IMR-90 (cell line): ENCODE measurements at regions not wholly inside any gene's neighbourhood (a gene's known extent, or its start where the extent isn't known, plus 50 kb on each side); places are given as distances from the start of the nearest gene placed in this dataset.

ENCODE experiments used
- ATAC-seq: fragments of 200-7000 bp; cut with Tn5 transposase; 2 replicates; pipeline ENCODE4 v1.9.1; 2020; ENCODE audit warnings: low read depth, mild to moderate bottlenecking, moderate library complexity
- BruUV-seq: library from RNA; stranded (reverse); fragments of 400-500 nt; replicated peaks from 2 replicates; lab custom pipeline; 2021; lab: Mats Ljungman, UMichigan
- CTCF ChIA-PET: fragments of 300-600 bp; formaldehyde crosslinking; extraction: SDS; loops from one replicate; lab custom pipeline; 2021; ENCODE audit warnings: antibody characterized with exemption; lab: Yijun Ruan, JAX
- POLR2A ChIA-PET: fragments of 300-600 bp; sonication (Branson Sonifier 250); formaldehyde crosslinking; loops from one replicate; lab custom pipeline; 2022; ENCODE audit warnings: antibody characterized with exemption; ENCODE audit not compliant: unreplicated experiment; lab: Charles Lee
- DNase-seq: peaks from one replicate; pipeline ENCODE4 v3.0.0; 2013
- H2AFZ ChIP-seq: replicated peaks from 2 replicates; pipeline ENCODE3; 2013; ENCODE audit warnings: low read length, mild to moderate bottlenecking; ENCODE audit not compliant: poor library complexity
- H2AK5ac ChIP-seq: 2 replicates; pipeline ENCODE4 v1.6.1; 2013; ENCODE audit warnings: low read depth, low read length, inconsistent platforms
- H2AK9ac ChIP-seq: replicated peaks from 2 replicates; pipeline ENCODE3; 2013; ENCODE audit warnings: mild to moderate bottlenecking, low read depth, low read length, moderate library complexity; ENCODE audit not compliant: poor library complexity
- H2BK120ac ChIP-seq: 2 replicates; pipeline ENCODE4 v1.6.1; 2013; ENCODE audit warnings: low read depth, low read length, inconsistent platforms
- H2BK15ac ChIP-seq: 3 replicates; pipeline ENCODE4 v1.6.1; 2013; ENCODE audit warnings: low read depth, low read length, inconsistent platforms
- H2BK20ac ChIP-seq: 2 replicates; pipeline ENCODE4 v1.6.1; 2013; ENCODE audit warnings: low read depth, mild to moderate bottlenecking, inconsistent platforms, low read length, moderate library complexity
- H2BK5ac ChIP-seq: 2 replicates; pipeline ENCODE4 v1.6.1; 2013; ENCODE audit warnings: mild to moderate bottlenecking, low read depth, low read length, inconsistent platforms; ENCODE audit not compliant: poor library complexity, severe bottlenecking
- H3K14ac ChIP-seq: replicated peaks from 2 replicates; pipeline ENCODE4 v1.6.1; 2013; ENCODE audit warnings: low read depth, low read length, inconsistent platforms
- H3K18ac ChIP-seq: 2 replicates; pipeline ENCODE4 v1.6.1; 2013; ENCODE audit warnings: low read depth, low read length, control low read depth
- H3K23ac ChIP-seq: 2 replicates; pipeline ENCODE4 v1.6.1; 2013; ENCODE audit warnings: low read depth, low read length, inconsistent platforms
- H3K27ac ChIP-seq: 2 replicates; pipeline ENCODE4 v1.5.1; 2013; ENCODE audit warnings: mild to moderate bottlenecking, control low read depth, low read length; ENCODE audit not compliant: insufficient read depth
- H3K27me3 ChIP-seq: 2 replicates; pipeline ENCODE4 v1.6.1; 2013; ENCODE audit warnings: low read length; ENCODE audit not compliant: control insufficient read depth, insufficient read depth
- H3K36me3 ChIP-seq: 2 replicates; pipeline ENCODE4 v1.6.1; 2013; ENCODE audit warnings: low read length, mixed read lengths; ENCODE audit not compliant: control insufficient read depth, insufficient read depth
- H3K4ac ChIP-seq: 2 replicates; pipeline ENCODE4 v1.6.1; 2013; ENCODE audit warnings: low read depth, low read length, inconsistent platforms
- H3K4me1 ChIP-seq: 2 replicates; pipeline ENCODE4 v1.6.1; 2013; ENCODE audit warnings: low read length, mixed read lengths; ENCODE audit not compliant: control insufficient read depth, insufficient read depth
- H3K4me2 ChIP-seq: 2 replicates; pipeline ENCODE4 v1.6.1; 2013; ENCODE audit warnings: low read depth, mild to moderate bottlenecking, control low read depth, low read length, moderate library complexity
- H3K4me3 ChIP-seq: 2 replicates; pipeline ENCODE4 v1.5.1; 2013; ENCODE audit warnings: low read depth, mild to moderate bottlenecking, control low read depth, low read length, moderate library complexity; ENCODE audit not compliant: insufficient read depth
- H3K56ac ChIP-seq: 2 replicates; pipeline ENCODE4 v1.6.1; 2013; ENCODE audit warnings: low read length, inconsistent platforms; ENCODE audit not compliant: insufficient read depth; ENCODE audit errors: extremely low read depth
- H3K79me1 ChIP-seq, 2 experiments: 2 replicates each; pipeline ENCODE4 v1.6.1; 2013; ENCODE audit warnings: low read length in 2 of 2, inconsistent platforms in 1 of 2, low read depth in 1 of 2
- H3K9ac ChIP-seq: 2 replicates; pipeline ENCODE4 v1.6.1; 2013; ENCODE audit warnings: low read depth, low read length, control low read depth
- H3K9me1 ChIP-seq: 2 replicates; pipeline ENCODE4 v1.6.1; 2013; ENCODE audit warnings: low read length, inconsistent platforms; ENCODE audit not compliant: insufficient read depth
- H3K9me3 ChIP-seq: 2 replicates; pipeline ENCODE4 v1.6.1; 2013; ENCODE audit warnings: low read length; ENCODE audit not compliant: control insufficient read depth, insufficient read depth
- H4K20me1 ChIP-seq: 2 replicates; pipeline ENCODE4 v1.6.1; 2013; ENCODE audit warnings: low read length, inconsistent platforms; ENCODE audit not compliant: insufficient read depth
- H4K5ac ChIP-seq: 2 replicates; pipeline ENCODE4 v1.6.1; 2013; ENCODE audit warnings: mild to moderate bottlenecking, low read depth, low read length, control low read depth
- H4K8ac ChIP-seq, 2 experiments: 2 replicates each; pipeline ENCODE4 v1.6.1; 2013; ENCODE audit warnings: low read depth in 2 of 2, low read length in 2 of 2, control low read depth in 1 of 2, inconsistent platforms in 1 of 2
- H4K91ac ChIP-seq: 2 replicates; pipeline ENCODE4 v1.6.1; 2013; ENCODE audit warnings: low read depth, low read length, inconsistent platforms; ENCODE audit not compliant: insufficient read depth
- BHLHE40 ChIP-seq: fragments of 150-350 bp; IDR thresholded peaks from 2 replicates; pipeline ENCODE4 v1.6.1; 2016; ENCODE audit warnings: mild to moderate bottlenecking, low read depth, low read length
- CEBPB ChIP-seq: IDR thresholded peaks from 2 replicates; pipeline ENCODE4 v1.6.1; 2012; ENCODE audit warnings: low read depth, low read length, improper control_type of control experiment
- CHD1 ChIP-seq: IDR thresholded peaks from 2 replicates; pipeline ENCODE4 v1.6.1; 2012; ENCODE audit warnings: low read depth, low read length, improper control_type of control experiment
- CTCF ChIP-seq: conservative IDR thresholded peaks from 2 replicates; pipeline ENCODE4 v1.5.1; 2012; ENCODE audit warnings: mild to moderate bottlenecking, low read depth, low read length, improper control_type of control experiment
- ELK1 ChIP-seq: fragments of 150-350 bp; IDR thresholded peaks from 2 replicates; pipeline ENCODE4 v1.6.1; 2016; ENCODE audit warnings: low read depth, mild to moderate bottlenecking, low read length, moderate library complexity, borderline replicate concordance
- FOS ChIP-seq: fragments of 150-350 bp; IDR thresholded peaks from 2 replicates; pipeline ENCODE4 v1.6.1; 2016; ENCODE audit warnings: low read depth, low read length
- MAFK ChIP-seq: IDR thresholded peaks from 2 replicates; pipeline ENCODE4 v1.6.1; 2012; ENCODE audit warnings: low read depth, low read length, improper control_type of control experiment
- MAZ ChIP-seq: IDR thresholded peaks from 2 replicates; pipeline ENCODE4 v1.6.1; 2012; ENCODE audit warnings: low read depth, mild to moderate bottlenecking, low read length, improper control_type of control experiment, moderate library complexity, borderline replicate concordance
- MXI1 ChIP-seq: IDR thresholded peaks from 2 replicates; pipeline ENCODE4 v1.6.1; 2012; ENCODE audit warnings: low read depth, mild to moderate bottlenecking, low read length, moderate library complexity, borderline replicate concordance
- NFE2L2 ChIP-seq: fragments of 150-350 bp; IDR thresholded peaks from 2 replicates; pipeline ENCODE4 v1.6.1; 2016; ENCODE audit warnings: low read depth, mild to moderate bottlenecking, low read length
- POLR2A ChIP-seq: IDR thresholded peaks from 2 replicates; pipeline ENCODE4 v1.6.1; 2012; ENCODE audit warnings: mild to moderate bottlenecking, low read depth, low read length
- RCOR1 ChIP-seq: IDR thresholded peaks from 2 replicates; pipeline ENCODE4 v1.6.1; 2012; ENCODE audit warnings: mild to moderate bottlenecking, low read length, improper control_type of control experiment; ENCODE audit not compliant: insufficient replicate concordance
- RFX5 ChIP-seq: IDR thresholded peaks from 2 replicates; pipeline ENCODE4 v1.8.0; 2012; ENCODE audit warnings: low read depth, mild to moderate bottlenecking, low read length, moderate library complexity
- SMC3 ChIP-seq: fragments of 150-350 bp; IDR thresholded peaks from 2 replicates; pipeline ENCODE4 v1.6.1; 2016; ENCODE audit warnings: low read depth, mild to moderate bottlenecking, antibody characterized with exemption, low read length, moderate library complexity
- WGBS, 2 experiments: methylation state at CpG; one replicate each; pipeline versions ENCODE4 v1.1.5 to v1.1.7; 2013; ENCODE audit warnings: missing lambda C conversion rate in 2 of 2; ENCODE audit not compliant: insufficient read length in 1 of 2; ENCODE audit errors: extremely low coverage in 2 of 2; 5-methylcytosine and 5-hydroxymethylcytosine counted together
- dilution Hi-C: fragments of 300-500 bp; cut with HindIII; formaldehyde crosslinking; loops from one replicate; pipeline ENCODE4 v1.14.3; 2018; ENCODE audit warnings: low sequenced_read_pairs; ENCODE audit not compliant: unreplicated experiment
- in situ Hi-C: fragments of 300-500 bp; cut with MboI; formaldehyde crosslinking; loops from 3 replicates; pipeline ENCODE4 v1.14.3; 2019; ENCODE audit warnings: low sequenced_read_pairs, inconsistent platforms, mixed read lengths
- intact Hi-C: fragments of 100-400 bp; cut with micrococcal nuclease; formaldehyde crosslinking; loops from 2 replicates; pipeline ENCODE4 v1.10.0; 2022

GRCh38 chr10:64708884-64709681, 1187.9 kb downstream of the REEP3 start:
- Histone ChIP-seq H2BK15ac (no peak overlapping the region), H4K91ac (no peak overlapping the region), H2BK20ac (no peak overlapping the region), H3K4me2 (no peak overlapping the region), H3K9me3 (no peaks in the 10 kb centered on the region), H3K9me1 (no peaks in the 10 kb centered on the region), H3K4me3 (no peak overlapping the region), H3K4ac (no peak overlapping the region), H3K36me3 (no peaks in the 10 kb centered on the region), H3K4me1 (no peaks in the 10 kb centered on the region), H3K14ac (no peak overlapping the region), H2AK9ac (no peak overlapping the region), H2AFZ (no peak overlapping the region), H3K9ac (no peak overlapping the region), H3K18ac (no peak overlapping the region), H3K27ac (no peak overlapping the region), H2BK120ac (no peak overlapping the region), H3K27me3 (no peaks in the 10 kb centered on the region), H2BK5ac (no peak overlapping the region), H3K23ac (no peak overlapping the region), H2AK5ac (no peak overlapping the region), H4K20me1 (no peaks in the 10 kb centered on the region), H4K8ac (no peak overlapping the region), H3K79me1 (no peaks in the 10 kb centered on the region), H4K5ac (no peak overlapping the region), H3K56ac (no peak overlapping the region)
- ATAC-seq (no peak), DNase-seq (no peak)
- in situ Hi-C loops (no loop called here), dilution Hi-C loops (no loop called here), intact Hi-C loops (no loop called here)
- POLR2A ChIA-PET, result interaction anchor here (0.6 kb wide), 1 partner anchor 28 kb away, joined by 3 read pairs; no protein-coding TSS in a partner anchor
- BruUV-seq, result no TSS peak
- 83% methylated on average over 2 of the region's 3 CpGs; no CpG with 5 or more reads in 1 of the 2 experiments for WGBS, 2 experiments
- TF ChIP-seq CHD1, result no peak
- no peak for TF ChIP-seq CEBPB
- no peak for TF ChIP-seq RCOR1
- no peak for TF ChIP-seq SMC3
- no peak for TF ChIP-seq RFX5
- TF ChIP-seq ELK1, result no peak
- TF ChIP-seq FOS, result no peak
- TF ChIP-seq POLR2A, result no peak
- TF ChIP-seq NFE2L2, result no peak
- no peak for TF ChIP-seq MAZ
- no peak for TF ChIP-seq CTCF
- no peak for TF ChIP-seq BHLHE40
- TF ChIP-seq MXI1, result no peak
- no peak for TF ChIP-seq MAFK
- CTCF ChIA-PET, result no interaction called here
